Smooth muscle cell (in vitro differentiated cells): ENCODE measurements at regions not wholly inside any gene's neighbourhood (a gene's known extent, or its start where the extent isn't known, plus 50 kb on each side); places are given as distances from the start of the nearest gene placed in this dataset.

ENCODE experiments used
- DNase-seq: peaks from one replicate; lab custom pipeline; 2025; ENCODE audit not compliant: unreplicated experiment; lab: John Stamatoyannopoulos, UW
- H2AFZ ChIP-seq: fragments of 200-600 bp; sonication (generic); 2 replicates; pipeline ENCODE4 v1.6.0; 2016; ENCODE audit warnings: antibody characterized with exemption, low read depth, mild to moderate bottlenecking
- H3F3A ChIP-seq: fragments of 200-600 bp; sonication (generic); 2 replicates; pipeline ENCODE4 v1.6.0; 2017; ENCODE audit warnings: antibody characterized with exemption, low read depth
- H3K27ac ChIP-seq: fragments of 200-600 bp; sonication (generic); 2 replicates; pipeline ENCODE4 v1.5.1; 2016; ENCODE audit warnings: low read depth, mild to moderate bottlenecking
- H3K27me3 ChIP-seq: fragments of 200-600 bp; sonication (generic); 2 replicates; pipeline ENCODE4 v1.6.1; 2016; ENCODE audit warnings: low read depth, mild to moderate bottlenecking
- H3K36me3 ChIP-seq: fragments of 200-600 bp; sonication (generic); 2 replicates; pipeline ENCODE4 v1.5.1; 2016; ENCODE audit warnings: low read depth
- H3K4me1 ChIP-seq: fragments of 200-600 bp; sonication (generic); 2 replicates; pipeline ENCODE4 v1.5.1; 2016; ENCODE audit warnings: low read depth
- H3K4me2 ChIP-seq: fragments of 200-600 bp; sonication (generic); 2 replicates; pipeline ENCODE4 v1.6.0; 2016; ENCODE audit warnings: mild to moderate bottlenecking
- H3K4me3 ChIP-seq: fragments of 200-600 bp; sonication (generic); 2 replicates; pipeline ENCODE4 v1.5.1; 2016; ENCODE audit warnings: mild to moderate bottlenecking
- H3K79me2 ChIP-seq: fragments of 200-600 bp; sonication (generic); 2 replicates; pipeline ENCODE4 v1.6.0; 2016; ENCODE audit warnings: low read depth, mild to moderate bottlenecking
- H3K9ac ChIP-seq: fragments of 200-600 bp; sonication (generic); 2 replicates; pipeline ENCODE4 v1.6.0; 2016; ENCODE audit warnings: low read depth
- H3K9me3 ChIP-seq: fragments of 200-600 bp; sonication (generic); replicated peaks from 2 replicates; pipeline ENCODE4 v1.5.1; 2016; ENCODE audit warnings: low read depth
- H4K20me1 ChIP-seq: fragments of 200-600 bp; sonication (generic); 2 replicates; pipeline ENCODE4 v1.6.0; 2016; ENCODE audit warnings: low read depth
- CTCF ChIP-seq: fragments of 200-600 bp; sonication (generic); IDR thresholded peaks from 2 replicates; pipeline ENCODE4 v1.5.1; 2017; ENCODE audit warnings: borderline replicate concordance, mild to moderate bottlenecking, antibody characterized with exemption; ENCODE audit not compliant: insufficient read depth, poor library complexity, severe bottlenecking
- WGBS: methylation state at CpG from one replicate; pipeline ENCODE4 v1.1.7; 2016; ENCODE audit warnings: low lambda C conversion rate; 5-methylcytosine and 5-hydroxymethylcytosine counted together

- DNase-seq: no peak
- WGBS: 86% methylated on average over 1 of the region's 1 CpG
- Histone ChIP-seq H3K4me3 (no peak overlapping the region), H2AFZ (no peak overlapping the region), H3K4me1 (no peaks in the 10 kb centered on the region), H3F3A (no peaks in the 10 kb centered on the region), H4K20me1 (no peaks in the 10 kb centered on the region), H3K9ac (no peak overlapping the region), H3K4me2 (no peak overlapping the region), H3K27me3 (no peaks in the 10 kb centered on the region), H3K79me2 (no peaks in the 10 kb centered on the region), H3K9me3 (no peaks in the 10 kb centered on the region), H3K36me3 (no peaks in the 10 kb centered on the region), H3K27ac (no peak overlapping the region)
- no peak for TF ChIP-seq CTCF
These were observed 59.9 kb upstream of the COL8A1 start for GRCh38 chr3:99578339-99578970.

- WGBS: 81% methylated on average over 4 of the region's 4 CpGs
- Histone ChIP-seq H3K27ac (no peak overlapping the region), H3K4me1 (no peaks in the 10 kb centered on the region), H4K20me1 (no peaks in the 10 kb centered on the region), H3K4me2 (no peak overlapping the region), H3K79me2 (no peaks in the 10 kb centered on the region), H3F3A (no peaks in the 10 kb centered on the region), H3K9ac (no peak overlapping the region), H3K36me3 (no peaks in the 10 kb centered on the region), H3K27me3 (no peaks in the 10 kb centered on the region), H3K4me3 (no peak overlapping the region), H2AFZ (no peak overlapping the region), H3K9me3 (no peaks in the 10 kb centered on the region)
- no peak for TF ChIP-seq CTCF
- no peak for DNase-seq
These were observed 61.4 kb upstream of the COL8A1 start for GRCh38 chr3:99576904-99577559.

GRCh38 chr3:99575683-99576082, 62.7 kb upstream of the COL8A1 start:
- no peak for TF ChIP-seq CTCF
- H2AFZ ChIP-seq: no peak overlapping the region
- H3K4me1 ChIP-seq: no peaks in the 10 kb centered on the region
- no peak overlapping the region for H3K27ac ChIP-seq
- H3K27me3 ChIP-seq: no peaks in the 10 kb centered on the region
- no peaks in the 10 kb centered on the region for H4K20me1 ChIP-seq
- no peaks in the 10 kb centered on the region for H3F3A ChIP-seq
- no peak overlapping the region for H3K9ac ChIP-seq
- H3K4me3 ChIP-seq: no peak overlapping the region
- H3K36me3 ChIP-seq: no peaks in the 10 kb centered on the region
- 89% methylated on average over 2 of the region's 2 CpGs for WGBS
- no peak for DNase-seq
- no peaks in the 10 kb centered on the region for H3K79me2 ChIP-seq
- H3K9me3 ChIP-seq: no peaks in the 10 kb centered on the region
- no peak overlapping the region for H3K4me2 ChIP-seq

GRCh38 chr3:99570061-99570460, 68.3 kb upstream of the COL8A1 start:
- no peak for TF ChIP-seq CTCF
- Histone ChIP-seq H3K36me3 (no peaks in the 10 kb centered on the region), H3F3A (no peaks in the 10 kb centered on the region), H4K20me1 (no peaks in the 10 kb centered on the region), H3K4me3 (no peak overlapping the region), H3K4me2 (no peak overlapping the region), H3K9me3 (no peaks in the 10 kb centered on the region), H3K9ac (no peak overlapping the region), H2AFZ (no peak overlapping the region), H3K27ac (no peak overlapping the region), H3K4me1 (no peaks in the 10 kb centered on the region), H3K27me3 (no peaks in the 10 kb centered on the region), H3K79me2 (no peaks in the 10 kb centered on the region)
- WGBS: 62% methylated on average over 1 of the region's 1 CpG
- DNase-seq: no peak
